ENCODE measurements at regions not wholly inside any gene's neighbourhood (a gene's known extent, or its start where the extent isn't known, plus 50 kb on each side); places are given as distances from the start of the nearest gene placed in this dataset.
A peak's percentile ranks its signal among the peaks of the same experiment; 100 is the strongest.
"Not testable (repeated sequence)": the region's sequence is repeated elsewhere in the genome, so short reads cannot be mapped to it uniquely, and the experiment has no call there.

DNA sequence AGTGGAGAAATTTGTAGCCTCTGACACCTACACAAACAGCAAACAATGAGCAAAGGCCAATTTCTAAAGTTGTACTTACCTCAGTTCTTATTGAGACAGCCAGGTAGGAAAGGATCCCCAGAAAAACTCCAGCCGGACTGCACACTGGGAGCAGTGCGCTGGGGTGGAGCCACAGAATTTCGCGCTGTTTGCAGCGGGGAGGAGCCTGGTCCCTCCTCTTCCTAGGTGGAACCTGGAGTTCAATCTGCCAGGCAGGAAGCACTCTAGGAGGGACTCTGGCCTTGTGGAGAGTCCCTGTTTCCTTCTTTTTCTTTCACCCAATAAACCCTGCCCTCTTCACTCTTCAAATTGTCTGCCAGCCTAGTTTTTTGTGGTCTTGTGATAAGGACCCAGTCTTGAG lies 259.9 kb downstream of the ZFY start:
- DNase-seq (ENCODE audit: low spot score) (peak; percentile 29), ATAC-seq (peak; percentile 100), FAIRE-seq (peak; percentile 49)
- Histone ChIP-seq H3K4me2 (ENCODE audit: low read depth, low read length) (peak overlapping the region; percentile 45), H3K4me3 (replicated peaks in 1 of 3; ENCODE audit: insufficient read depth in 1 of 3, low read depth in 2 of 3, low read length in 3 of 3) (peak overlapping the region; percentile 23 to 42 (median 26); a peak in 4 of 6 replicates)
- H3K79me2 ChIP-seq (ENCODE audit: insufficient read depth, low read length); BruUV-seq (replicated peaks); H3K27ac ChIP-seq (ENCODE audit: extremely low read length, insufficient read depth, low read length); H3K4me1 ChIP-seq (ENCODE audit: insufficient read depth, low read length); in situ Hi-C loops (cut with HindIII; ENCODE audit: extremely low pct_ligation_motif_present, low pct_unique_long_range_greater_than_20kb); intact Hi-C loops (cut with micrococcal nuclease; ENCODE audit: unreplicated experiment); H3K9me3 ChIP-seq (ENCODE audit: low read length); H4K20me1 ChIP-seq (ENCODE audit: insufficient read depth, low read length); POLR2A ChIA-PET; H3K36me3 ChIP-seq (replicated peaks in 1 of 2; ENCODE audit: control insufficient read depth in 1 of 2, insufficient read depth in 2 of 2, low read length in 2 of 2); H3K9ac ChIP-seq (ENCODE audit: insufficient read depth, low read depth, low read length); H2AFZ ChIP-seq (ENCODE audit: low read length); H3K27me3 ChIP-seq (ENCODE audit: control insufficient read depth in 1 of 2, insufficient read depth in 2 of 2, low read length in 2 of 2); CTCF ChIA-PET (ENCODE audit: low intra/inter-chr PET ratio, low total read pairs); TF ChIP-seq GABPA (IDR thresholded peaks at IDR 0.05; ENCODE audit: low read depth, low read length): not testable (repeated sequence)
- TF ChIP-seq SAP130 (CRISPR knock-in tag; IDR thresholded peaks at IDR 0.05; ENCODE audit: low read depth): 0 out of 2 replicates have a peak, but pooled peaks have one; percentile 34
- TF ChIP-seq, protein P1, sequence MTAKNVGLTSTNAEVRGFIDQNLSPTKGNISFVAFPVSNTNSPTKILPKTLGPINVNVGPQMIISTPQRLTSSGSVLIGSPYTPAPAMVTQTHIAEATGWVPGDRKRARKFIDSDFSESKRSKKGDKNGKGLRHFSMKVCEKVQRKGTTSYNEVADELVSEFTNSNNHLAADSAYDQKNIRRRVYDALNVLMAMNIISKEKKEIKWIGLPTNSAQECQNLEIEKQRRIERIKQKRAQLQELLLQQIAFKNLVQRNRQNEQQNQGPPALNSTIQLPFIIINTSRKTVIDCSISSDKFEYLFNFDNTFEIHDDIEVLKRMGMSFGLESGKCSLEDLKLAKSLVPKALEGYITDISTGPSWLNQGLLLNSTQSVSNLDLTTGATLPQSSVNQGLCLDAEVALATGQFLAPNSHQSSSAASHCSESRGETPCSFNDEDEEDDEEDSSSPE (CRISPR knock-in tag; IDR thresholded peaks at IDR 0.05): peak; percentile 44; the same call in 1 of the 2 replicates
- peak; percentile 74 for TF ChIP-seq ZNF263 (CRISPR knock-in tag; IDR thresholded peaks at IDR 0.05)
- peak; percentile 55; the same call in 1 of the 2 replicates for TF ChIP-seq GABPA (CRISPR knock-in tag; IDR thresholded peaks at IDR 0.05; ENCODE audit: low read depth)
- peak; percentile 19; the same call in 1 of the 2 replicates for TF ChIP-seq TFDP1 (CRISPR knock-in tag; IDR thresholded peaks at IDR 0.05; ENCODE audit: borderline replicate concordance)
- no CpG with 5 or more reads among the region's 5 CpGs for WGBS (ENCODE audit: low lambda C conversion rate)

- H3K9me3 ChIP-seq (ENCODE audit: low read length); intact Hi-C loops (cut with micrococcal nuclease; ENCODE audit: unreplicated experiment); ATAC-seq; BruUV-seq (replicated peaks); in situ Hi-C loops (cut with HindIII; ENCODE audit: extremely low pct_ligation_motif_present, low pct_unique_long_range_greater_than_20kb); H3K4me3 ChIP-seq (replicated peaks in 1 of 3; ENCODE audit: insufficient read depth in 1 of 3, low read depth in 2 of 3, low read length in 3 of 3); DNase-seq (ENCODE audit: low spot score); H3K79me2 ChIP-seq (ENCODE audit: insufficient read depth, low read length); H2AFZ ChIP-seq (ENCODE audit: low read length); H3K4me2 ChIP-seq (ENCODE audit: low read depth, low read length); H3K4me1 ChIP-seq (ENCODE audit: insufficient read depth, low read length); POLR2A ChIA-PET; CTCF ChIA-PET (ENCODE audit: low intra/inter-chr PET ratio, low total read pairs); H3K27me3 ChIP-seq (ENCODE audit: control insufficient read depth in 1 of 2, insufficient read depth in 2 of 2, low read length in 2 of 2); H3K36me3 ChIP-seq (replicated peaks in 1 of 2; ENCODE audit: control insufficient read depth in 1 of 2, insufficient read depth in 2 of 2, low read length in 2 of 2); H4K20me1 ChIP-seq (ENCODE audit: insufficient read depth, low read length); FAIRE-seq; H3K27ac ChIP-seq (ENCODE audit: extremely low read length, insufficient read depth, low read length); H3K9ac ChIP-seq (ENCODE audit: insufficient read depth, low read depth, low read length): not testable (repeated sequence)
- 20% methylated on average over 2 of the region's 3 CpGs for WGBS (ENCODE audit: low lambda C conversion rate)
These were observed 267.1 kb downstream of the ZFY start for GRCh38 chrY:3202287-3202686.

GRCh38 chrY:3206733-3207132 lies 271.6 kb downstream of the ZFY start:
- FAIRE-seq; H3K4me3 ChIP-seq (replicated peaks in 1 of 3; ENCODE audit: insufficient read depth in 1 of 3, low read depth in 2 of 3, low read length in 3 of 3); H2AFZ ChIP-seq (ENCODE audit: low read length); H3K36me3 ChIP-seq (replicated peaks in 1 of 2; ENCODE audit: control insufficient read depth in 1 of 2, insufficient read depth in 2 of 2, low read length in 2 of 2); H3K4me2 ChIP-seq (ENCODE audit: low read depth, low read length); H3K9me3 ChIP-seq (ENCODE audit: low read length); H3K9ac ChIP-seq (ENCODE audit: insufficient read depth, low read depth, low read length); CTCF ChIA-PET (ENCODE audit: low intra/inter-chr PET ratio, low total read pairs); BruUV-seq (replicated peaks); H4K20me1 ChIP-seq (ENCODE audit: insufficient read depth, low read length); H3K27ac ChIP-seq (ENCODE audit: extremely low read length, insufficient read depth, low read length); intact Hi-C loops (cut with micrococcal nuclease; ENCODE audit: unreplicated experiment); in situ Hi-C loops (cut with HindIII; ENCODE audit: extremely low pct_ligation_motif_present, low pct_unique_long_range_greater_than_20kb); DNase-seq (ENCODE audit: low spot score); H3K27me3 ChIP-seq (ENCODE audit: control insufficient read depth in 1 of 2, insufficient read depth in 2 of 2, low read length in 2 of 2); H3K4me1 ChIP-seq (ENCODE audit: insufficient read depth, low read length); POLR2A ChIA-PET; ATAC-seq; H3K79me2 ChIP-seq (ENCODE audit: insufficient read depth, low read length): not testable (repeated sequence)
